C4-2B (cell line): ENCODE measurements at regions not wholly inside any gene's neighbourhood (a gene's known extent, or its start where the extent isn't known, plus 50 kb on each side); places are given as distances from the start of the nearest gene placed in this dataset.

Experiments
- CTCF ChIP-seq: fragments of 450-650 bp; conservative IDR thresholded peaks from 2 replicates; pipeline ENCODE4 v1.5.1; 2017; ENCODE audit warnings: mild to moderate bottlenecking
- ZFX ChIP-seq: fragments of 450-650 bp; IDR thresholded peaks from 2 replicates; pipeline ENCODE4 v1.6.1; 2017

- TF ChIP-seq CTCF = no peak
- TF ChIP-seq ZFX = no peak
Measured at GRCh38 chr9:109632817-109633216, 134.7 kb upstream of the PTPN3 start.
